GM23338 (cell line): ENCODE measurements at regions not wholly inside any gene's neighbourhood (a gene's known extent, or its start where the extent isn't known, plus 50 kb on each side); places are given as distances from the start of the nearest gene placed in this dataset.

Experiments used
- CREB1 ChIP-seq: fragments of 250-450 bp; sonication (Bioruptor Pico); IDR thresholded peaks from 2 replicates; pipeline ENCODE4 v1.5.0; 2020; ENCODE audit warnings: low read depth, mild to moderate bottlenecking, moderate library complexity
- CTCF ChIP-seq, 2 experiments: fragments of 200-600 bp in 1 of 2; sonication (generic) in 1 of 2; conservative IDR thresholded peaks; 2 replicates each; pipeline versions ENCODE4 v1.5.1 to v1.6.1; 2016 to 2017; ENCODE audit warnings: antibody characterized with exemption in 2 of 2, low read depth in 2 of 2, mild to moderate bottlenecking in 2 of 2, moderate library complexity in 1 of 2
- TF ChIP-seq, protein P1 (sequence below): IDR thresholded peaks from one replicate; pipeline ENCODE4 v1.6.1; 2018; ENCODE audit warnings: antibody characterized with exemption; ENCODE audit not compliant: unreplicated experiment

GRCh38 chr5:98110282-98110691 is 663.2 kb upstream of the RGMB start:
- TF ChIP-seq CTCF (conservative IDR thresholded peaks at IDR 0.05; ENCODE audit: low read depth in 2 of 2) (no peak), CREB1 (CRISPR knock-in tag) (no peak)
- TF ChIP-seq, protein P1, sequence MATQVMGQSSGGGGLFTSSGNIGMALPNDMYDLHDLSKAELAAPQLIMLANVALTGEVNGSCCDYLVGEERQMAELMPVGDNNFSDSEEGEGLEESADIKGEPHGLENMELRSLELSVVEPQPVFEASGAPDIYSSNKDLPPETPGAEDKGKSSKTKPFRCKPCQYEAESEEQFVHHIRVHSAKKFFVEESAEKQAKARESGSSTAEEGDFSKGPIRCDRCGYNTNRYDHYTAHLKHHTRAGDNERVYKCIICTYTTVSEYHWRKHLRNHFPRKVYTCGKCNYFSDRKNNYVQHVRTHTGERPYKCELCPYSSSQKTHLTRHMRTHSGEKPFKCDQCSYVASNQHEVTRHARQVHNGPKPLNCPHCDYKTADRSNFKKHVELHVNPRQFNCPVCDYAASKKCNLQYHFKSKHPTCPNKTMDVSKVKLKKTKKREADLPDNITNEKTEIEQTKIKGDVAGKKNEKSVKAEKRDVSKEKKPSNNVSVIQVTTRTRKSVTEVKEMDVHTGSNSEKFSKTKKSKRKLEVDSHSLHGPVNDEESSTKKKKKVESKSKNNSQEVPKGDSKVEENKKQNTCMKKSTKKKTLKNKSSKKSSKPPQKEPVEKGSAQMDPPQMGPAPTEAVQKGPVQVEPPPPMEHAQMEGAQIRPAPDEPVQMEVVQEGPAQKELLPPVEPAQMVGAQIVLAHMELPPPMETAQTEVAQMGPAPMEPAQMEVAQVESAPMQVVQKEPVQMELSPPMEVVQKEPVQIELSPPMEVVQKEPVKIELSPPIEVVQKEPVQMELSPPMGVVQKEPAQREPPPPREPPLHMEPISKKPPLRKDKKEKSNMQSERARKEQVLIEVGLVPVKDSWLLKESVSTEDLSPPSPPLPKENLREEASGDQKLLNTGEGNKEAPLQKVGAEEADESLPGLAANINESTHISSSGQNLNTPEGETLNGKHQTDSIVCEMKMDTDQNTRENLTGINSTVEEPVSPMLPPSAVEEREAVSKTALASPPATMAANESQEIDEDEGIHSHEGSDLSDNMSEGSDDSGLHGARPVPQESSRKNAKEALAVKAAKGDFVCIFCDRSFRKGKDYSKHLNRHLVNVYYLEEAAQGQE: no peak
